GM12875 (cell line): ENCODE measurements at regions not wholly inside any gene's neighbourhood (a gene's known extent, or its start where the extent isn't known, plus 50 kb on each side); places are given as distances from the start of the nearest gene placed in this dataset.

Experiments used
- H3K4me3 ChIP-seq: one replicate; pipeline ENCODE4 v1.5.1; 2011; ENCODE audit warnings: low read depth, low read length, control low read depth
- CTCF ChIP-seq: IDR thresholded peaks from 2 replicates; pipeline ENCODE4 v1.5.1; 2011; ENCODE audit warnings: low read depth, mild to moderate bottlenecking, control low read depth, inconsistent platforms, low read length, moderate library complexity, borderline replicate concordance; ENCODE audit not compliant: insufficient read depth

GRCh38 chr4:80129785-80130184 is 56.8 kb upstream of the ANTXR2 start:
- H3K4me3 ChIP-seq: no peak overlapping the region
- TF ChIP-seq CTCF: no peak

- H3K4me3 ChIP-seq: no peak overlapping the region
- TF ChIP-seq CTCF: no peak
Observed at GRCh38 chr4:80128941-80129340, 55.9 kb upstream of the ANTXR2 start.

GRCh38 chr4:80127870-80128419 is 54.9 kb upstream of the ANTXR2 start:
- no peak for TF ChIP-seq CTCF
- H3K4me3 ChIP-seq: no peak overlapping the region

- H3K4me3 ChIP-seq: no peak overlapping the region
- TF ChIP-seq CTCF: no peak
Observed at GRCh38 chr4:80126435-80126834, 53.4 kb upstream of the ANTXR2 start.

- no peak overlapping the region for H3K4me3 ChIP-seq
- peak; percentile 40; the same call in 1 of the 2 replicates for TF ChIP-seq CTCF
Observed at GRCh38 chr4:80125252-80126177, 52.5 kb upstream of the ANTXR2 start.

- H3K4me3 ChIP-seq: no peak overlapping the region
- TF ChIP-seq CTCF: no peak
Observed at GRCh38 chr4:80124246-80125211, 51.5 kb upstream of the ANTXR2 start.
